ENCODE measurements at regions not wholly inside any gene's neighbourhood (a gene's known extent, or its start where the extent isn't known, plus 50 kb on each side); places are given as distances from the start of the nearest gene placed in this dataset.

- DNase-seq (ENCODE audit: low read depth in 4 of 4, low spot score in 2 of 4) = no peak
These were observed 165.2 kb downstream of the BRMS1L start for GRCh38 chr14:35991356-35991755.

- no peak for DNase-seq (ENCODE audit: low read depth in 4 of 4, low spot score in 2 of 4)
These were observed 163.6 kb downstream of the BRMS1L start for GRCh38 chr14:35989736-35990135.

GRCh38 chr14:35988972-35989690, 163.0 kb downstream of the BRMS1L start:
- no peak for DNase-seq (ENCODE audit: low read depth in 4 of 4, low spot score in 2 of 4)

- DNase-seq (ENCODE audit: low read depth in 4 of 4, low spot score in 2 of 4) = no peak
These were observed 162.4 kb downstream of the BRMS1L start for GRCh38 chr14:35988550-35988949.

GRCh38 chr14:35987731-35988130, 161.6 kb downstream of the BRMS1L start:
- no peak for DNase-seq (ENCODE audit: low read depth in 4 of 4, low spot score in 2 of 4)

GRCh38 chr14:35986219-35986573, 160.1 kb downstream of the BRMS1L start:
- DNase-seq (ENCODE audit: low read depth in 4 of 4, low spot score in 2 of 4) = no peak

GRCh38 chr14:35985474-35986218, 159.5 kb downstream of the BRMS1L start:
- no peak for DNase-seq (ENCODE audit: low read depth in 4 of 4, low spot score in 2 of 4)

- no peak for DNase-seq (ENCODE audit: low read depth in 4 of 4, low spot score in 2 of 4)
These were observed 153.4 kb downstream of the BRMS1L start for GRCh38 chr14:35979531-35979930.

- no peak for DNase-seq (ENCODE audit: low read depth in 4 of 4, low spot score in 2 of 4)
These were observed 152.4 kb downstream of the BRMS1L start for GRCh38 chr14:35978561-35978960.

GRCh38 chr14:35975814-35976213, 149.7 kb downstream of the BRMS1L start:
- DNase-seq (ENCODE audit: low read depth in 4 of 4, low spot score in 2 of 4) = no peak

- no peak for DNase-seq (ENCODE audit: low read depth in 4 of 4, low spot score in 2 of 4)
These were observed 147.6 kb downstream of the BRMS1L start for GRCh38 chr14:35973770-35974169.

GRCh38 chr14:35971965-35972630, 146.0 kb downstream of the BRMS1L start:
- DNase-seq (ENCODE audit: low read depth in 4 of 4, low spot score in 2 of 4) = no peak

GRCh38 chr14:35969310-35969709, 143.2 kb downstream of the BRMS1L start:
- no peak for DNase-seq (ENCODE audit: low read depth in 4 of 4, low spot score in 2 of 4)

GRCh38 chr14:35965400-35965799, 139.3 kb downstream of the BRMS1L start:
- DNase-seq (ENCODE audit: low read depth in 4 of 4, low spot score in 2 of 4) = no peak

- DNase-seq (ENCODE audit: low read depth in 4 of 4, low spot score in 2 of 4) = no peak
These were observed 138.7 kb downstream of the BRMS1L start for GRCh38 chr14:35964697-35965286.

- no peak for DNase-seq (ENCODE audit: low read depth in 4 of 4, low spot score in 2 of 4)
These were observed 137.1 kb downstream of the BRMS1L start for GRCh38 chr14:35963209-35963608.

GRCh38 chr14:35961697-35962274, 135.6 kb downstream of the BRMS1L start:
- DNase-seq (ENCODE audit: low read depth in 4 of 4, low spot score in 2 of 4) = no peak

GRCh38 chr14:35959835-35960234, 133.7 kb downstream of the BRMS1L start:
- no peak for DNase-seq (ENCODE audit: low read depth in 4 of 4, low spot score in 2 of 4)

GRCh38 chr14:35958499-35958898, 132.4 kb downstream of the BRMS1L start:
- DNase-seq (ENCODE audit: low read depth in 4 of 4, low spot score in 2 of 4) = no peak

GRCh38 chr14:35956376-35957085, 130.4 kb downstream of the BRMS1L start:
- no peak for DNase-seq (ENCODE audit: low read depth in 4 of 4, low spot score in 2 of 4)

All from left renal cortex interstitium (tissue), 4 donors.